ENCODE measurements at regions not wholly inside any gene's neighbourhood (a gene's known extent, or its start where the extent isn't known, plus 50 kb on each side); places are given as distances from the start of the nearest gene placed in this dataset.

DNA sequence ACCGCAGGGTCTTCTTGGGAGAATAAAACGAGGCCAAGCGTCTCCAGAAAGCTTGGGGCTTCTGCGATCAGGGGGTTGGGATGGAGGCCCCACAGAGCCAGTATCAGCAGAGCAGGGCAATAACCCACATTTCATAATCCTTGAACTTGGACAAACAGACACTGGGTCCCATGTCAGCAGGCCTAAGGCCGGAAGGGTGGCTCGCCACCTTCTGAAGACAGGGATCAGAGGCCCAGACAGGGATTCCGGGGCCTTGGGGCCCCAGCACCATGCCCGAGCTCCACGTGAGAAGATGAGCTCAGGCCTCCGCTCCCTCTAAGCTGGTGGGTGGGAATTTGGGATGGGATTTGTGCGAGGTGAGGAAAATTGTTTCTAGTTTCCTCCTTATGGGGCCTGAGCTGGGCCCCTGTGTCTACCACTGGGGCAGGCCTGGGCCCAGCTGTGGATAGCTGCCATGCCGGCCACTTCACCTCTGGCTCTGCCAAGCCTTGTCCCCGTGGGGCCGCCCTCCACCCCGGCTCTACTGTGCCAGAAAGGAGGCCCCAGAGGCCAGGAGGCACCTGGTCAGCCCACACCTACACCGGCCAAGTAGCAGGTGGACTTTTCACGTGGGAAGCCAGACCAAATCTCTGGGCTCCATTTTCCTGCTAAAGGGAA is 67.2 kb upstream of the DLK1 start:
- DNase-seq = no peak

DNA sequence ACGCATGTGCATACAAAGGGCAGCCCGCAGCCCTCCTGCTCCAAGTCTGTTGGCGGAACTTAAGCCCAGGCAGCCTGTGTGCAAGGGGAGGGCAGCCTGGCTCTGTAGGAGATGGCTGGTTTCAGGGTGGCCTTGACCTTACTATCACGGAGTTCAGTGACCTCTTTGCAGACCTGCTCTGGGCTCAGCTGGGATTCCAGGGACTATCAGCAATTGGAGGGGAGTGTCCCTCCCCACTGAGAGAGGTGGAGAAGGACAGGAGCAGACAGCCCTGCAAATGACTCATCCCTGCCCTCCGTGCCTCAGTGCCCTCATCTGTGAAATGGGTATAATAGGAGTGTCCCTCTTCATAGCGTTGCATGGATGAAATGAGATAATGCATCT is 66.2 kb upstream of the DLK1 start:
- DNase-seq = no peak

DNA sequence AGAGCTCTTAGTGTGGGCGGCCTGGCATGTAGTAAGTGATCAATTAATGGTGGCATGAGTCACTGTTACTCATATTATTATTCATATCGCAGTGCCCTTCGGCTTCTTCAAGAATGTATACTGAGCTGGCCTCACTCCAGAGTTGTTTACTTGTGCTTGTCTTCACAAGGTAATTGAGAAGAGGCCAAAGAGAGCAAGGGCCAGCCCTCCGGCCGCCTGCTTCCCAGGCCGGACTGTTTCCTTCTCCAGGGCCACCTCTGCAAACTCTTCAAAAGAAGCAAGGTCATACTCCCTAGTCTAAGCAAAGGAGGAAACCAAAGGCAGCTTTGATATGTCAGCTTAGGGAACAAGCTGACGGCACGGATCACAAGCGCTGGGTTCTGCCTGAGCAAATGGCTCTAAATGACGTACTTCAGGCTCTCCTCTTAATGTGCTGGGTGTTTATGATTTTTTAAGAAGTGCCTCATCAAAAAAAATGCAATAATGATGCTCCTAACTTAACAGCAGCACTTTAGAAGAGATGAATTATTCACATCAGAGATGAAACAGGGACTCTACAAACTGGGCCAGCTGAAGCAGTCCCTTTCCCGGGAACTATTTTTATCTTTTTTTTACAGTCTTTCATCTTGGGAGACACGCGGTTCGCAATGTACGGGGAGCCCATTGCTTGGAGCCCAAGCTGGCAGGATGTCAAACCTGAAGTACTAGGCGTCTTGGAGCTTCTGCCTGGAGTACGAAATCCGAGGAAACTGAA is 65.6 kb upstream of the DLK1 start:
- DNase-seq = no peak

DNA sequence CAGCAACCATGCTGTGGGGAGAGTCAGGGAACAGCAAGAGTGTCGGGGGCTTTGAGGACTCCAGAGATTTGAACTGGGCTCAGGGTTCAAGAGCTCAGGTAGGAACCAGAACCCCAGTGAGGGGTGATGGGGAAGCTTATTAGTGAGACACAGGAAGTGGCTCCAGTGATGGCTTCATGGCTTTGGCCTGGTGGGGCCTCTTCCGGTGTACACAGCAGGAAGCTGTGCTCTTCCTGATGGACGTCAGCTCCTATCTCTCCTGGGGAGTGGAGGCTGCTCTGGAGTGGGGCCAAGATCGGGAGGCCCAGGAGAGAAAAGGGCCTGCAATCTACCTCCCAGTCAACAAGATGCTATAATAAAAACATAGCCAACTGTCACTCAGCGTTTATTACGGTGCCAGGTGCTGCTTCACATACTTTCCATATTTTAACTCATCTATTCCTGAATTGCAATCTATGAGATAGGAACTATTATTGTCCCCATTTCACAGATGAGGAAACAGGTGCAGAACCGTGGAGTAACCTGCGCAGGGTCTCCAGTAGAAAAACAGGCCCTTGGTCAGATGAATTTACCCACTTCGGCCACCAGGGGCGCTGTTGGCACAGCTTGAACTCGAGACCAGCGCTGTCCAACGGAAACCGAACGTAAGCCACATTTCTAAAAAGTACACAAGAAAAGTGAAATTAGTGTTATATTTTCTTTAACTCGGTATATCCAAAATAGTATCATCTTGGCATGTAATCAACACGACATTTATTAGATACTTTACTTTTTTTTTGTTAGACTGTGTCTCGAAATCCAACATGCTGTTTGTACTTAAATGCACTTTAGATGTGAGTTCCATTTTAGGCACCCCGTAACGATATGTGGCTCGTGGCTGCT is 63.6 kb upstream of the DLK1 start:
- DNase-seq = peak; percentile 42

DNA sequence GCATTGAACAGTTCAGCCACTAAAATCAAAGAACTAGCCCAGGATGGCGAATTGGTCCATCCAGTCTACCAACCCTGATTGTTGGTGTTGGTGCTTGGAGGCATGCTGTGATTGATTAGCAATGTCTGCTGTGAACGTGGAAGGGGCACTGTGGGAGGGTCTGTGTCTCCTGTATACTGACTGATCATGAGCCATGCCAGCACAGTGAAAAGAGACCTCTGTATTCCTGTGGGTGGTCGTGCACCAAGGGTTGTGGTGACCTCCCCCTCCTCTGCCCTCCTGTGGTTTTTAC is 63.0 kb upstream of the DLK1 start:
- DNase-seq = no peak

DNA sequence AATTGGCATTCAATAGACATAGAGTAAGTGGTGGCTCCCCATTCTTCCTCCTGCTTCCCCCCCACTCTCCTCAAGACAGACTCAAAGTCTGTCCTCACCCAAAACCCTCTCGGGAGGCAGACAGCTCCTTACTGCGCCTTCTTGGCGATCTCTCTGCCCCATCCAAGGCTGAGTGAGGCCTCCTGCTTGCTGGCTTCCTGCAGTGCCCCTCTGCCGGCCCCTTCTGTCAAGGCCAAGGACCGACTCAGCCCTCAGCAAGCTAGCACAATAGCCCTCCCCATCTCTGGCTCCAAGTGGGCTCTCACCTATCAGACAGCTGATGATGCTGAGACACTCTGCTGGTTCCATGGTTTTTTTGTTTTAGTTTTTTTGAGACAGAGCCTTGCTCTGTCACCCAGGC is 62.5 kb upstream of the DLK1 start:
- DNase-seq = no peak

DNA sequence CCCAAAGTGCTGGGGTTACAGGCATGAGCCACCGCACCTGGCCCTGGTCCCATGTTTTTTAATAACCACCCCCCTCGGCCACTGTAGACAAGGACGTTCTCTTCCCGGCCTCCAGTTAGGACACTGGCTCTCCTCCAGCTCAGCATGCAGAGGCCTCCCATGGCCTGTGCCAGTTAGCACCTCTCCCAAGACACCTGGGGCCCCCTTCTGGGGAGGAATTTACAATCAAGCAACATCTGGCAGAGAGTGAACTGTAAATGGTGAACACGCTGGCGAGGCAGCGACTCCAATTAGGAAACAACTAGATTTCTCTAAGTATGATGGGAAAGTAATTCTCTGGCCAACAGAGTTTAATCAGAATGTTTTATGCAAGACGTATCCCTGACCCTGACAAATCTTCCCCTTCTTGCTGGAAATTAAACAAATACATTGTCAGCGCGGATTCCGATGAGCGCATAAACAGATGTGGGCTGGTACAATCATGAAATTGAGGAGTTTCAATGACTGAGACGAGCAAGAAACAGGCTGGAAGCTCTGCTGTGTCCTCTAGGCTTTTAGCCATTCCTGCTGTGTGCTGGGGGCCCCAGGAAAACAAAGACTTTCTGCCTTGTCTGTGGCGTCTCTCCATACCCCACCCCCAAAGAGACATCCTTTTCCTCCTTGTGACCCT is 61.7 kb upstream of the DLK1 start:
- DNase-seq = no peak

DNA sequence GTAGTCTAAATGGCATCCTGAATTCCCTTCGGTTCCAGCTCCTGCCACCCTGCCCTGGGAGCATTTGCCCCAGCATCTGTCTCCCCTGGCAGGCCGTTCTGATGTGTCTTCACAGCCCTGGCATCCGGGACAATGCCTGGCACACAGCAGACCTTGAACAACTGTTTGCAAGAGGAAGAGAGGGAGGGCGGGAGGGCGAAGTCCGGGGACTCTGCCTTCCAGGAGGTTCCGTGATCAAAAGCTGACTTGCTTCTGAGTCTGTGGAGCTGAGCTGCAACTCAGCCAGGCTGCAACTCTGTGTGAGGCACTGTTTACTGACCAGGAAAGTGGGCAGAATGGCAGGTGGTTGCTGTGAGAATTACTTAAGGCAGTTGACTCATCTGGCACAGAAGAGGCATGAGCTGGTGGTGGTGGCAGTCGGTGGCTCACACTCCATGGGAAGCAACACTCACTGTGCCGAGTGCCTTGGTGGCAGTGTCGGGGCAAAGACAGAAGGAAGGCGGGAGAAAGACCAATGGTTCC is 61.1 kb upstream of the DLK1 start:
- DNase-seq = no peak

DNA sequence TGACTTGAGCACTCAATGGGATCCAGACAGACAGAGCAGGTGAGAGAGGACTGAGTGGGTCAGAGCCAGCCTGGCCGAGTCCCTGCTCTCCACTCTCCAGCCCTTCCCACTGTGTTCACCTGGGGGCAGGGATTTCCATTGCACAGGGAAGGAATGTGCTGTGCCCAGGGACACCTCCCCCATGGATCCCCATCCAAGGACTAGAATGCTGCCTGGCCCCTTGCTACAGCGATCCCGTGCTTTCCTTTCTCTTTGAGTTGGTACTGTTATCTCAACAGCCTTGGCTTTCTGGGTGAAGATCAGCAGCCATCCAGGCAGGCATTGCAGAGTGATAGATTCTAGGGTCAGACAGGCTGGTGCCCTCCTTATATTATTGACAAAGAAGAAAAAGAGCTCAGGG is 60.3 kb upstream of the DLK1 start:
- DNase-seq = no peak

DNA sequence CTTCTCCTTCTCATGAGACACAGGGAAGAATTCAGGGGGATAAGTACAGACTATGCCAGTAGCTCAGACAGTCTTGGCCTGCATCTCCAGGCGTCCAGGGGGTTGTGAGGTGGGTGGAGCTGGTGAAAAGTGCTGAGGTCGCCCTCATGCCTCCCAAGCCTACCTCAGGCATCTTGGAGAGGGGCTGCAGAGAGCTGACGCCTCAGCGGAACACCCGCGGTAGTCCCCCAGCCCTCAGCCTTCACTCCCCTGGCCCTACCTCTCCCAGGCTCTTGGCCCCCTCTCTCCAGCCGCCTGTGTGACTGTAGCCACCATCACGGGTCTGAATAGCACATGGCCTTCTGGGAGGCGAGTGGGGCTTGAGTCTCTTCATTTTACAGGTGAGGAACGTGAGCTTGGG is 59.8 kb upstream of the DLK1 start:
- no peak for DNase-seq

DNA sequence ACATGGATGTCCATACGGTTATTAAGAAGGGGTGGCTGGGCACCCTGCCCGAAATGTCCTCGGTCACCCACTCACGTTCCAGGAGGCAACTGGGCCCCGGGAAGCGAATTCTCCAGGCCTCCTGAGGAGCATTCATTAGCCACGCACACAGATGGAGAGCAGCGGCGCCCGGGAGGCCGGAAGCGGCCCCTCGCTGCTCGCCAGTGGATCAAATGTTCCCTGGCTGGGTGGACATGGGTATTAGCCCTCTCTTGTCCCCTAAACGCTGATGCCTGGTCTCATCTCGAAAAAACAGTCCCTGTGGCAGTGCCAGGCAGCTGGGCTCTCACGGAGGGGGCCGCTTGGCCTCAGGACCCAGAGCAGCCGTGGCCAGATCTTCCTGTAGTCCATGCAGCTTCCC is 59.0 kb upstream of the DLK1 start:
- no peak for DNase-seq

DNA sequence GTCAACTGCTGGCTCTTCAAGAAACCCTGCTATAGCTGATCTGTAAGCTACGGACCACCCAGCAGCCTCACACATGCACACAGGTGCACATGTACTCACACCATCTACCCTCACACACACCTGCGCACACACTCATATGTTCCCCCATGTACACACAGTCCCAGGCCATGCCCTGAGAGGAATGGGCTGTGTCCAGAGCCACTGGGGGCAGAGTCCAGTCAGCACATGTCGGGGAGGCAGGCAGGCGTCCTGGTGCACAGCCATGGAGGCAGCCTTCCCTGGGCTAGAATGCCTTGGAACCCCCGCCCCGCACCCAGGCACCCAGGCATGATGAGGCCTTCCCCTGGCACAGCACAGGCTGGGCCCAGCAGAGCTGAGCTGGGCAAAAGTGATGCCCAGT is 58.3 kb upstream of the DLK1 start:
- no peak for DNase-seq

DNA sequence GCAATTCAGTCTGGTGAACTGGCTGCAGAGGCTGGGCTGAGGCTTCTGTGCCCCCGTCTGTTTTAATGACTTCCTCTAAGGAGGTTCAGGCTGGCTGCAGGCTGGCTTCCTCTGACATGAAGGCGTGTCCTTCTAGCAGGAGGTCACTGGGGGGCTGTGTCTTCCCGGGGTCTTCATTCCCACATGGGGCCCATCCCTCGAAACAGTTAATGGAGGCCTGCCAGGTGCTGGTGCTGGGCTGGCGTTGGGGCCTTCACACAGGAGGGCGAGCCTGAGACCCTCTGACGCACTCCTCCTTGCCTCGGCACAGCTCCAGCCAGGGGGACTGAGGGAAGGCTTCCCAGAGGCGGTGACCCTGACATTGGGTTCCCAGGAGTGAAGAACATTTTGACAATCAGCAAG is 57.7 kb upstream of the DLK1 start:
- DNase-seq = no peak

DNA sequence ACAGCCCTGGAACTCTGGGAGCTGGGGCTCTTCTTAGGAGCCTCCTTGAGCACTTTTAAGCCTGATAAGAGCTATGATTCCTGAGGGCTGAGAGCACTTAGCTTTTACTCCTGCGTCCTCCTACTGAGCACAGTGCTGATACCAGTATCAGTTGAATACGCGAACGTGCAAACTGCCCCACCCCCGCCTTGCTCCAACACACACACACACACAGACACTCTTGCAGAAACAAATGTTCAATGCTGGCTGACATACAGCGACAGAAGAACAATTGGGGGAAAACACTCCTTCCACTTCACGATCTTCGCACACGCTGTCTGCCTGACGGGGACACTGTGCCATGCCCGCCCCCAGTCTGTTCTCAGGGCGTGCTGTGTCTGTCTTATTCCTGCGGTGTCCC is 57.2 kb upstream of the DLK1 start:
- DNase-seq = no peak

DNA sequence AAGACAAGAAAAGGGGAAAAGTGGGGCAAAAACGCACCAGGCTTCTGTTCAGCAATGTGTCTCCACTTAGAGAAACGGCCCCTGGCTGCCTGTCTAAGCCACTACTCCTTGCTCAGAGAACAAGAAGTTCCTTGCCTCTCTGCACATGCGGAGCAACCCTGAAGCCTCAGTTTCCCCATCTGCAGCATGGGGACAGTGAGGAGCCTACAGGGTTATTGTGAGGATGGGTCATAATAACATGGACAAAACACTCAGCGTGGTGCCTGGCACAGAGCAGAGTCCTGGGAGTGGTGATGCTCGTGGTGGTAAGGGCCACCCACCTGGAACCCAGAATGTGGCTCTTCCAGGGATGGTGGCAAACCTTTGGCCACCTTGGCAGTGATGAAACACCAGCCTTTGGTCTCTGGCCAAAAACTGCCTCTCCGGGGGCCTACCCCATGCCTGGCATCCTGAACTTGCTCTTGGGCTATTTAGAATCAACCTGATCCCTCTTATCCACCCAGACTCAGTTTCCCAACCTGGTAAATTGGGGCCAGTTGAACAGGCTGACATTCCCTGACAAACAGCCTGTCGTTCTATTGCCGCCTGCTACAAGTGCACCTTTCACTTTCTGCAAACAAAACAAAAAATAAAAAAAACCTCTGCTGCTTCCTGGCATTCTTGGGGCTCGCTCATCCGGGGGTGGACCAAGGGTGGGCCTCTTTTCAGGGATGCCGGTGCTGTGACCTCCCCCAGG is 56.5 kb upstream of the DLK1 start:
- DNase-seq = no peak

DNA sequence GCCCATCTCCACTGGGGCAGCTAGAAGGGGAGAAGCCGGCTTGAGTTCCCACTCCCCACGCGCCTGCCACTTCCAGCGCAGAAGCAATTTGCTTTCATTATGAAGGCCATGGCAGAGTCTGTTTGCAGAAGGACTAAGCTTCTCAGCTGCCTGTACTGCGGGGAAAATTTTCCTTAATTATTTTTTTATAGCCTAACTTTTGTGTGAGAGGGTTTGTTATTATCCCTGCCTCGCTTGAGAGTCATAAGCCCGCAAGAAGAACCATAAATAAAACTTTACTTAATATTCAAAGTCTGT is 56.0 kb upstream of the DLK1 start:
- no peak for DNase-seq

DNA sequence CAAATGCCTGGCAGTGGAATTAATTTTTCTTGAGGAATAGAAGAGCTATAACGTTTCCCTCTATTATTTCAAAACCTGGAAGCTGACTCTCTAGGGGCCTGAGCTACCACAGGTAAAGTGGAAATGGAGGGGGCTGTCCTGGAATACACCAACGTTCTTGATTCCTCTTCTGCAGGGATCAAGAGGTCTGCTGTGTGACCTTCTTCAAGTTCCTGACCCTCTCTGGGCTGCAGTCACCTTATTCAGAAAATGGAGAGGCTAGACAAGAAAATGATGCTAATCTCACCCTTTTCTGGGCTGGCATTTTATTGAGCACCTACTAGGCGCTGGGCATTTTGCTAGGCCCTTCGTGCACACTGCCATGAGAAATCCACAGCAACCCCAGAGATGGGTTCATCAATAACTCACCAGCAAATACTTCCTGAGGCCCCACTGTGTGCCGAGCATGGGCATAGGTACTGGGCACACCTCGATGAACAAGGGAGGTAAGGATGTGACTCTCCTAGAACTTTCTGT is 55.2 kb upstream of the DLK1 start:
- no peak for DNase-seq

DNA sequence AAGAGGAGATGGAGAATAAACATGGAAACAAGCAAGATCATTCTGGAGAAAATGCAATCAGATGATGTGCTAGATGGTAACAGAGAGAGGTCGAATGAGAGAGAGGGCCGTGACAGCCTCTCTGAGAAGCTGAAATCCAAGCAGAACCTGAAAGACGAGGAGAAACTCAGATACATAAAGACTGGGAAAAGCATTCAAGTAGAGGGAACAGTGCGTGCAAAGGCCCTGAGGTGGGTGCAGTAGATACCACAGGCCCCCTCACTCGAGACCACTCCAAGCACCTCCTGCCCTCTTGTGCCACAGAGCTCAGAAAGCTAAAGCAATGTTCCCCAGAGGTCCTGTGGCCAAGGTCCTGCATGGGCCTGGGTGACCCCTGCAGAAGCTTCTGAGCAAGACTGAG is 54.8 kb upstream of the DLK1 start:
- DNase-seq = no peak

DNA sequence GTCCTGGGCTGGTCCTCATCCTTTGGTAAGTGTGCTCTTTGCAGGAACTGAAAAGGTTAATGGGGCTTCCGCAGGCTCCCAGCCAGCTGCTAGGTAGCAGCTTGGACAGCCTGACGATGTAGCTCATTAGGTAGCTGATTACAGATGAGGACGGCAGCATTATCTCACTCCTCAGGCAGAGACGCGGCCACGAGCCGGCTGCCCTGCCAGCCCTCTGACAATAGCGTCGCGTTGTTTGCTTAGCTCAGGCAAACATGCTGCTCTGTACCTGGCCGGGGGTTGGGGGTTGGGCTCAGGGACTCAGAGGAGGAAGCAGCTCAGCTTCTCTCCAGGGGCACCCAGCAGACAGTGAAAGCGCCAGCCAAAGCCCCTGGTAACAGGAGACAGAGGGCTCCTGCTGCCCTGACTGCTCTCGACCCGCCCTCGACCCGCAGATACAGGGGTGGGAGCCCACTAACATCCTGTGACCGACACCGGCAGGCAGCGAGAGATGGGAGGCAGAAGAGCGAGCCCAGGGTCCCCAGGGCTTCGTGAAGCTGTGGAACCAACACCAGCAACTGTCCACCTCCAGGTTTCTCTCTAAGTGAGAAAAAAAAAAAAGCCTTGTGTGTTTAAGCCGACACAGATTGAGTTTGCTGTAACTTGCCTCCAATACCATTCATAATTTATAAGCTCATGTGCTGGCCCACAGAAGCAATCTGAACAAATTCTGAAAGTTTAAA is 53.4 kb upstream of the DLK1 start:
- peak; percentile 89 for DNase-seq

DNA sequence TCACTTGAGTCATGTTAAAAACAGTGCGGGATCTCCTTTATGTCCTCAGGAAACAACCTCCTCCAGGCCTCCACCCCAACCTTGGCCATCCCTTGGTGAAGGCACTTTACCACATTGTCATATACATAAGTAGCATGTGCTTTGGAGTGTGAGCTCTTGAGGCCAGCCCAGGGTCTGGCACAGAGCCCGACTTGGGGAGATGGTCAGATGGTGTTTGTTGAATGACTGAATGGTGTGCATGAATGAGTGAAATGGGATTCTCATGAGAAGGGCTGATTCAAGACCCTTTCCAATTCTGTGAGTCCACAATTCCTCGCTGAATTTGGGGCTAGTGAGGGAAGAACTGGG is 52.9 kb upstream of the DLK1 start:
- DNase-seq = no peak

DNA sequence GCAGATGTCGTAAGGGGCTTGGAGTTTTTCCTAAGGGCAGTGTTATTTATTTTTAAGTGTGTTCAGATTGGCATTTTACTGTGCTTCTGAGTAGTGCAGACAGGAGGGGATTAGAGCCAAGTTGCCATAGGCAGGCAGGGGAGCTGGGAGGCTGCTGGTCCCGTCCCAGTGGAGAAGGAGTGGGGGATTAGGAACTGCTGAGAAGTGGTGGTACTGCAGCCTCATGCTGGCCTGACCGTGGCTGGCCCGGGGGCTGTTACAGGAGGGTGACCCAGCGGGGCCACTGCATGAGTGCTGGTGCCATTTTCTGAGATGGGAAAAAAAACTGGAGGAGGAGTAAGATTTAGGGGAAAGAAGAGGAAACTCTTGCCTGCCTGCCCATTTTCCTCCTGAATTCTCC is 52.3 kb upstream of the DLK1 start:
- no peak for DNase-seq

Data from NCI-H2107 (cell line).